SJCRH30 (cell line): ENCODE measurements at regions not wholly inside any gene's neighbourhood (a gene's known extent, or its start where the extent isn't known, plus 50 kb on each side); places are given as distances from the start of the nearest gene placed in this dataset.
A peak's percentile ranks its signal among the peaks of the same experiment; 100 is the strongest.
"Not testable (repeated sequence)": the region's sequence is repeated elsewhere in the genome, so short reads cannot be mapped to it uniquely, and the experiment has no call there.

ENCODE experiments used
- DNase-seq, 2 experiments: peaks; one replicate each; pipeline ENCODE4 v3.0.0-alpha.2; 2015 to 2020
- H3K27ac ChIP-seq: fragments of 250-450 bp; sonication (Bioruptor Pico); 2 replicates; pipeline ENCODE4 v1.5.1; 2020; ENCODE audit warnings: mild to moderate bottlenecking, moderate library complexity
- H3K27me3 ChIP-seq: fragments of 250-450 bp; sonication (Bioruptor Pico); 2 replicates; pipeline ENCODE4 v1.5.1; 2020; ENCODE audit warnings: mild to moderate bottlenecking, moderate library complexity
- H3K36me3 ChIP-seq: fragments of 250-450 bp; sonication (Bioruptor Pico); 2 replicates; pipeline ENCODE4 v1.5.1; 2020; ENCODE audit warnings: mild to moderate bottlenecking, moderate library complexity
- H3K4me1 ChIP-seq: fragments of 250-450 bp; sonication (Bioruptor Pico); 2 replicates; pipeline ENCODE4 v1.5.1; 2020; ENCODE audit warnings: mild to moderate bottlenecking, moderate library complexity
- H3K4me3 ChIP-seq: fragments of 250-450 bp; sonication (Bioruptor Pico); 2 replicates; pipeline ENCODE4 v1.5.1; 2020; ENCODE audit warnings: mild to moderate bottlenecking, moderate library complexity
- H3K9me3 ChIP-seq: fragments of 250-450 bp; sonication (Bioruptor Pico); replicated peaks from 2 replicates; pipeline ENCODE4 v1.5.1; 2020; ENCODE audit warnings: mild to moderate bottlenecking, moderate library complexity

- Histone ChIP-seq H3K27me3 (no peaks in the 10 kb centered on the region), H3K36me3 (no peaks in the 10 kb centered on the region), H3K4me1 (no peaks in the 10 kb centered on the region), H3K4me3 (no peak overlapping the region), H3K27ac (no peak overlapping the region), H3K9me3 (no peaks in the 10 kb centered on the region)
- DNase-seq: no peak
These were observed 80.5 kb upstream of the ETV3 start for GRCh38 chr1:157218671-157219070.

- Histone ChIP-seq H3K36me3 (no peaks in the 10 kb centered on the region), H3K27me3 (no peaks in the 10 kb centered on the region), H3K4me3 (no peak overlapping the region), H3K27ac (no peak overlapping the region), H3K9me3 (no peaks in the 10 kb centered on the region), H3K4me1 (no peaks in the 10 kb centered on the region)
- DNase-seq: no peak
These were observed 79.3 kb upstream of the ETV3 start for GRCh38 chr1:157217486-157217885.

GRCh38 chr1:157213836-157214235 is 75.6 kb upstream of the ETV3 start:
- Histone ChIP-seq H3K9me3 (no peaks in the 10 kb centered on the region), H3K27ac (no peak overlapping the region), H3K4me1 (no peaks in the 10 kb centered on the region), H3K4me3 (no peak overlapping the region), H3K27me3 (no peaks in the 10 kb centered on the region), H3K36me3 (no peaks in the 10 kb centered on the region)
- DNase-seq: no peak

GRCh38 chr1:157209514-157209913 is 71.3 kb upstream of the ETV3 start:
- Histone ChIP-seq H3K36me3 (no peaks in the 10 kb centered on the region), H3K4me3 (no peak overlapping the region), H3K27me3 (no peaks in the 10 kb centered on the region), H3K4me1 (no peaks in the 10 kb centered on the region), H3K27ac (no peak overlapping the region), H3K9me3 (no peaks in the 10 kb centered on the region)
- no peak for DNase-seq

GRCh38 chr1:157205982-157206381 is 67.8 kb upstream of the ETV3 start:
- DNase-seq, H3K9me3 ChIP-seq, H3K27me3 ChIP-seq, H3K27ac ChIP-seq, H3K36me3 ChIP-seq, H3K4me1 ChIP-seq, H3K4me3 ChIP-seq: not testable (repeated sequence)

- H3K4me1 ChIP-seq: no peaks in the 10 kb centered on the region
- no peak overlapping the region for H3K4me3 ChIP-seq
- DNase-seq: no peak
- H3K27ac ChIP-seq: no peak overlapping the region
- H3K36me3 ChIP-seq: no peaks in the 10 kb centered on the region
- no peaks in the 10 kb centered on the region for H3K9me3 ChIP-seq
- no peaks in the 10 kb centered on the region for H3K27me3 ChIP-seq
These were observed 65.0 kb upstream of the ETV3 start for GRCh38 chr1:157203166-157203565.

- no peak overlapping the region for H3K27ac ChIP-seq
- no peak overlapping the region for H3K4me3 ChIP-seq
- no peaks in the 10 kb centered on the region for H3K4me1 ChIP-seq
- no peaks in the 10 kb centered on the region for H3K36me3 ChIP-seq
- no peaks in the 10 kb centered on the region for H3K27me3 ChIP-seq
- H3K9me3 ChIP-seq: no peaks in the 10 kb centered on the region
- DNase-seq: no peak
These were observed 64.1 kb upstream of the ETV3 start for GRCh38 chr1:157202331-157202730.

- Histone ChIP-seq H3K36me3 (no peaks in the 10 kb centered on the region), H3K27me3 (no peaks in the 10 kb centered on the region), H3K4me3 (no peak overlapping the region), H3K9me3 (no peaks in the 10 kb centered on the region), H3K4me1 (no peaks in the 10 kb centered on the region), H3K27ac (no peak overlapping the region)
- DNase-seq: no peak
These were observed 63.6 kb upstream of the ETV3 start for GRCh38 chr1:157201767-157202166.

- H3K27me3 ChIP-seq: no peaks in the 10 kb centered on the region
- DNase-seq: no peak
- no peaks in the 10 kb centered on the region for H3K36me3 ChIP-seq
- no peak overlapping the region for H3K4me3 ChIP-seq
- no peaks in the 10 kb centered on the region for H3K4me1 ChIP-seq
- H3K9me3 ChIP-seq: no peaks in the 10 kb centered on the region
- no peak overlapping the region for H3K27ac ChIP-seq
These were observed 62.3 kb upstream of the ETV3 start for GRCh38 chr1:157200451-157200850.

GRCh38 chr1:157199421-157199755 is 61.2 kb upstream of the ETV3 start:
- H3K27ac ChIP-seq: no peak overlapping the region
- no peaks in the 10 kb centered on the region for H3K4me1 ChIP-seq
- H3K9me3 ChIP-seq: no peaks in the 10 kb centered on the region
- H3K36me3 ChIP-seq: no peaks in the 10 kb centered on the region
- no peak overlapping the region for H3K4me3 ChIP-seq
- DNase-seq: no peak
- no peaks in the 10 kb centered on the region for H3K27me3 ChIP-seq

GRCh38 chr1:157198619-157199420 is 60.6 kb upstream of the ETV3 start:
- DNase-seq: no peak
- Histone ChIP-seq H3K36me3 (no peaks in the 10 kb centered on the region), H3K27me3 (no peaks in the 10 kb centered on the region), H3K4me1 (no peaks in the 10 kb centered on the region), H3K9me3 (no peaks in the 10 kb centered on the region), H3K4me3 (no peak overlapping the region), H3K27ac (no peak overlapping the region)

- Histone ChIP-seq H3K9me3 (no peaks in the 10 kb centered on the region), H3K4me3 (no peak overlapping the region), H3K36me3 (no peaks in the 10 kb centered on the region), H3K27me3 (no peaks in the 10 kb centered on the region), H3K4me1 (no peaks in the 10 kb centered on the region), H3K27ac (no peak overlapping the region)
- DNase-seq: no peak
These were observed 59.8 kb upstream of the ETV3 start for GRCh38 chr1:157197906-157198435.

- not testable (repeated sequence) for H3K4me3 ChIP-seq, H3K27me3 ChIP-seq, H3K27ac ChIP-seq, H3K4me1 ChIP-seq, H3K36me3 ChIP-seq, H3K9me3 ChIP-seq
- peak in 1 of 2 experiments; percentile 46 for DNase-seq
These were observed 58.7 kb upstream of the ETV3 start for GRCh38 chr1:157196670-157197456.

- H3K36me3 ChIP-seq: no peaks in the 10 kb centered on the region
- H3K4me1 ChIP-seq: no peaks in the 10 kb centered on the region
- H3K4me3 ChIP-seq: no peak overlapping the region
- H3K9me3 ChIP-seq: no peaks in the 10 kb centered on the region
- peaks cover 4% of the 10 kb centered on the region; the same call in 1 of the 2 replicates for H3K27me3 ChIP-seq
- no peak overlapping the region for H3K27ac ChIP-seq
- DNase-seq: no peak
These were observed 58.0 kb upstream of the ETV3 start for GRCh38 chr1:157196245-157196543.

- H3K27ac ChIP-seq: no peak overlapping the region
- no peaks in the 10 kb centered on the region for H3K9me3 ChIP-seq
- H3K4me3 ChIP-seq: no peak overlapping the region
- no peak for DNase-seq
- no peaks in the 10 kb centered on the region for H3K4me1 ChIP-seq
- H3K36me3 ChIP-seq: no peaks in the 10 kb centered on the region
- H3K27me3 ChIP-seq: peaks cover 4% of the 10 kb centered on the region
These were observed 57.5 kb upstream of the ETV3 start for GRCh38 chr1:157195521-157196244.
